ENCODE measurements at regions not wholly inside any gene's neighbourhood (a gene's known extent, or its start where the extent isn't known, plus 50 kb on each side); places are given as distances from the start of the nearest gene placed in this dataset.

- TF ChIP-seq EGR1 (IDR thresholded peaks at IDR 0.05) = no peak
- no peak for TF ChIP-seq REST (IDR thresholded peaks at IDR 0.05; ENCODE audit: low read depth)
- TF ChIP-seq NFIC (IDR thresholded peaks at IDR 0.05) = no peak
- no peak for TF ChIP-seq CREB1 (IDR thresholded peaks at IDR 0.05; ENCODE audit: low read depth)
- TF ChIP-seq TCF12 (IDR thresholded peaks at IDR 0.05; ENCODE audit: low read depth) = no peak
- TF ChIP-seq EP300 (IDR thresholded peaks at IDR 0.05; ENCODE audit: borderline replicate concordance) = no peak
- no peak for TF ChIP-seq RAD21 (IDR thresholded peaks at IDR 0.05; ENCODE audit: low read depth)
- no peak for TF ChIP-seq YY1 (IDR thresholded peaks at IDR 0.05; ENCODE audit: low read depth)
- no peak for TF ChIP-seq CEBPB (IDR thresholded peaks at IDR 0.05)
- TF ChIP-seq MAX (IDR thresholded peaks at IDR 0.05) = no peak
- no peak for TF ChIP-seq TAF1 (IDR thresholded peaks at IDR 0.05; ENCODE audit: low read depth)
- no peak for TF ChIP-seq TEAD4 (IDR thresholded peaks at IDR 0.05)
Measured at GRCh38 chr11:11182261-11182660, 170.8 kb downstream of the CSNK2A3 start.

All from Ishikawa (cell line).